AG04449 (cell line): ENCODE measurements at regions not wholly inside any gene's neighbourhood (a gene's known extent, or its start where the extent isn't known, plus 50 kb on each side); places are given as distances from the start of the nearest gene placed in this dataset.

Experiments
- CTCF ChIA-PET: fragments of 350-600 bp; formaldehyde crosslinking; extraction: SDS; loops from one replicate; lab custom pipeline; 2021; ENCODE audit warnings: antibody characterized with exemption; lab: Yijun Ruan, JAX
- POLR2A ChIA-PET: fragments of 400-600, 350-600 bp; formaldehyde crosslinking; extraction: SDS; loops from one replicate; lab custom pipeline; 2020; ENCODE audit warnings: antibody characterized with exemption, inconsistent platforms; lab: Yijun Ruan, JAX
- DNase-seq: peaks from one replicate; pipeline ENCODE4 v3.0.0-alpha.2; 2010; ENCODE audit warnings: low read depth, low spot score
- H3K4me3 ChIP-seq: 2 replicates; pipeline ENCODE4 v1.5.1; 2011; ENCODE audit warnings: low read depth, mild to moderate bottlenecking, control low read depth, low read length
- CTCF ChIP-seq: IDR thresholded peaks from one replicate; pipeline ENCODE4 v1.5.1; 2011; ENCODE audit warnings: mild to moderate bottlenecking, moderate library complexity, low read length, control low read depth, inconsistent platforms; ENCODE audit not compliant: insufficient read depth; ENCODE audit errors: missing control alignments

DNA sequence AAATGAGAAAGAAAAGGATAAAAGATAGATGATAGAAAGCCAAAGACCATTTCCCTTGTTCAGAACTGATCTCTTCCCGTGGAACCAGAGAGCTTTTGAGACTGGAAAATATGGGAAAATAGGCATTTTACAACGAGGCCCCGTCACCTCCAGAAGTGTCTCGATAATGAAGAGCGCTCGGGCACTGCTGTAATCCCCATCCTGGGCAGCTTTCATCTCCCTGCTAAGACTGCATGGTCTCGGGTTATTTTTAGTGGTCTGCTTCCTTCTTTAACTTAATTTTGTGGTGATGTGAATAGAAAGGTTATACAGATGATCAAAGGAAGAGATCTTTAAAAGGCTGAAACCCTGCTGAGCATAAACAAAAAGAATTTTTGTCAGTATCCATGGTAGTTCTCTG is 176.6 kb downstream of the METTL4 start:
- H3K4me3 ChIP-seq: no peak overlapping the region
- no peak for TF ChIP-seq CTCF
- CTCF ChIA-PET: no interaction called here
- POLR2A ChIA-PET: no interaction called here
- no peak for DNase-seq

DNA sequence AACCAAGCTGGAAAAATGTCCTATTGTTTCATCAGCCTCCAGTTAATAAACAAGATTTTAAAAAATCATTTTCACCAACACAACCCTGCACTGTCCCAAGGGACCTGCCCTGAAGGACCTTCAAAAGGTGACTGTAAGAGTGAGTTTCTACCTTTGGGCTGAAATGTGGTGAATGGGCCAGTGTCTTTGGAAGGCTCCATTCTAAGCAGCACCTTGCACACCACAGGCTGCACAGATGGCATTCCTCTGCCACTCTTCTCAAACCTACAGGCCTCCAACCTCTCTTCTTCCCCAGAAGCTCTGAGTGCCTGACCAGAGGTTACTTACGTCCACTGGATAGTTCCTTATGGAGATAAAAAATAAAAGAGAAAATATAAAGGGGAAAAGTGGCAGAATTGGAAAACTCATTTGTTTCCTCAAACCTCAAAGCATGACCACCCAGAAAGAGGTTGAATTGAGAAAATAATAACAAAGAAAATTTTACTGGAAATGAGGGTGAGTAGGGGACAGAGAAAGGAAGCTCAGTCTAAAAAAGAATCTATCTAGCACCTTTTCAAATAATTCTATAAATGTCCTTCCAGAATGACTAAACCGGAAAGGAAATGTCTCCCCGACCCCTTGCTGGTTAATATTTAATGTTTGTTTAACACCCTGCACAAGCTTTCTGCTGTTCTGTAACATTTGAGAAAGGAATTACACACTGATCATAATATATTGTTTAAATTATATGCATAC is 175.7 kb downstream of the METTL4 start:
- TF ChIP-seq CTCF: no peak
- ChIA-PET CTCF (no interaction called here), POLR2A (no interaction called here)
- H3K4me3 ChIP-seq: no peak overlapping the region
- no peak for DNase-seq

DNA sequence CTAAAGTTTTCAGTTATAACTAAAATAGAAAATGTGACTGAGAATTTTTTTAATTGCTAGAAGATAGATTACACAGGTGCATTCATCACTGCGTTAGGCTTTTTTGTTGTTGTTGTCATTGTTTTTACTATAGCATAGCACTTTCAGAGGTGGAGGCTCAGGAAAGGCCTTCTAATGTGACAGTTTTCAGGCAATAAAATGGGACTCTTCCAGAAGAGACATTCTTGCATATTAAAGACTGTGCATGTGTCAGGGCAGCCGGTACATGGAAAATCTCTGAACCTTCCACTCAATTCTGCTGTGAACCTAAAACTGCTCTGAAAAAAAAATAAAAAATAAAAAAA is 175.2 kb downstream of the METTL4 start:
- DNase-seq: no peak
- ChIA-PET POLR2A (no interaction called here), CTCF (no interaction called here)
- TF ChIP-seq CTCF: no peak
- H3K4me3 ChIP-seq: no peak overlapping the region

DNA sequence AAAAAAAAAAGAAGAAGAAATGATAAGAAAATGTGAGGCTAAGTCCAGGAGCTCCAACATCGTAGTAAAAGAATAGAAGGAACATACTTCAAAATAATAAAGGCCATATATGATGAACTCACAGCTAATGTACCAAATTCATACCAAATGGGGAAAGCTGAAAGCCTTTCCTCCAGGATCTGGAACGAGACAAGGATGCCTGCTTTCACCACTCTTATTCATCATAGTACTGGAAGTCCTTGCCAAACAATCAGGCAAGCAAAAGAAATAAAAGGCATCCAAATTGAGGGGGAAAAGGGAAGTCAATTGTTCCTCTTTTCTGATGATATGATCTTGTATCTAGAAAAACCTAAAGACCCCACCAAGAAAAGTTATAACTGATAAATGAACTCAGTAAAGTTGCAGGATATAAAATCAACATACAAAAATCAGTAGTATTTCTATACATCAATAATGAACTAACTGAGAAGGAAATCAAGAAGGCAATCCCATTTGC is 170.6 kb downstream of the METTL4 start:
- TF ChIP-seq CTCF: no peak
- ChIA-PET POLR2A (no interaction called here), CTCF (no interaction called here)
- DNase-seq: no peak
- no peak overlapping the region for H3K4me3 ChIP-seq

GRCh38 chr18:2402084-2402483 is 169.2 kb downstream of the METTL4 start:
- TF ChIP-seq CTCF: no peak
- POLR2A ChIA-PET: no interaction called here
- CTCF ChIA-PET: no interaction called here
- H3K4me3 ChIP-seq: no peak overlapping the region
- DNase-seq: peak; percentile 19

GRCh38 chr18:2406544-2406943 is 164.8 kb downstream of the METTL4 start:
- no peak for DNase-seq
- no peak overlapping the region for H3K4me3 ChIP-seq
- ChIA-PET POLR2A (no interaction called here), CTCF (no interaction called here)
- TF ChIP-seq CTCF: no peak
